Smooth muscle cell (in vitro differentiated cells): ENCODE measurements at regions not wholly inside any gene's neighbourhood (a gene's known extent, or its start where the extent isn't known, plus 50 kb on each side); places are given as distances from the start of the nearest gene placed in this dataset.

Source experiments
- DNase-seq: peaks from one replicate; lab custom pipeline; 2025; ENCODE audit not compliant: unreplicated experiment; lab: John Stamatoyannopoulos, UW
- H2AFZ ChIP-seq: fragments of 200-600 bp; sonication (generic); 2 replicates; pipeline ENCODE4 v1.6.0; 2016; ENCODE audit warnings: antibody characterized with exemption, low read depth, mild to moderate bottlenecking
- H3F3A ChIP-seq: fragments of 200-600 bp; sonication (generic); 2 replicates; pipeline ENCODE4 v1.6.0; 2017; ENCODE audit warnings: antibody characterized with exemption, low read depth
- H3K27ac ChIP-seq: fragments of 200-600 bp; sonication (generic); 2 replicates; pipeline ENCODE4 v1.5.1; 2016; ENCODE audit warnings: low read depth, mild to moderate bottlenecking
- H3K27me3 ChIP-seq: fragments of 200-600 bp; sonication (generic); 2 replicates; pipeline ENCODE4 v1.6.1; 2016; ENCODE audit warnings: low read depth, mild to moderate bottlenecking
- H3K36me3 ChIP-seq: fragments of 200-600 bp; sonication (generic); 2 replicates; pipeline ENCODE4 v1.5.1; 2016; ENCODE audit warnings: low read depth
- H3K4me1 ChIP-seq: fragments of 200-600 bp; sonication (generic); 2 replicates; pipeline ENCODE4 v1.5.1; 2016; ENCODE audit warnings: low read depth
- H3K4me2 ChIP-seq: fragments of 200-600 bp; sonication (generic); 2 replicates; pipeline ENCODE4 v1.6.0; 2016; ENCODE audit warnings: mild to moderate bottlenecking
- H3K4me3 ChIP-seq: fragments of 200-600 bp; sonication (generic); 2 replicates; pipeline ENCODE4 v1.5.1; 2016; ENCODE audit warnings: mild to moderate bottlenecking
- H3K79me2 ChIP-seq: fragments of 200-600 bp; sonication (generic); 2 replicates; pipeline ENCODE4 v1.6.0; 2016; ENCODE audit warnings: low read depth, mild to moderate bottlenecking
- H3K9ac ChIP-seq: fragments of 200-600 bp; sonication (generic); 2 replicates; pipeline ENCODE4 v1.6.0; 2016; ENCODE audit warnings: low read depth
- H3K9me3 ChIP-seq: fragments of 200-600 bp; sonication (generic); replicated peaks from 2 replicates; pipeline ENCODE4 v1.5.1; 2016; ENCODE audit warnings: low read depth
- H4K20me1 ChIP-seq: fragments of 200-600 bp; sonication (generic); 2 replicates; pipeline ENCODE4 v1.6.0; 2016; ENCODE audit warnings: low read depth
- WGBS: methylation state at CpG from one replicate; pipeline ENCODE4 v1.1.7; 2016; ENCODE audit warnings: low lambda C conversion rate; 5-methylcytosine and 5-hydroxymethylcytosine counted together
- TF ChIP-seq, protein P1 (sequence below): fragments of 200-600 bp; sonication (generic); IDR thresholded peaks from 2 replicates; pipeline ENCODE4 v1.5.1; 2017; ENCODE audit warnings: borderline replicate concordance, mild to moderate bottlenecking, antibody characterized with exemption; ENCODE audit not compliant: insufficient read depth, poor library complexity, severe bottlenecking

DNA sequence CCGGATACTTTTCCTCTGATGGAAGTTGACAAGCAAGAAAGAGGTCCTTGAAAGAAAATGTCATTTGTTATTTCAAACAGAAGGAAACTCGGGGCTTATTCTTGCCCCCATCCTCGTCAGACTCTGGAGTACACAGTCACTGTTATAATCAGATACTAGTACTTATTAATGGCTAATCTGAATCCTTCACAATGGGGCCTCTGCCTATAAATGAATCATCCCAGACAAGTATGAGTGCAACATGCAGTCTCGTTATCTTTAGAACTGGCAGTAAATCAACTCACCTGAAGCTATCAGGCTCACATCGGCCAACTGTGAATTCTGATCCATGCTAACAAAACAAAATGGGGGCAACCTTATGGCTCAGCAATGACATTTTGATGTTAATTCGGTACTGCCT, 216.7 kb downstream of the GRIN2B start:
- Histone ChIP-seq H3K27ac (no peak overlapping the region), H3K9ac (no peak overlapping the region), H3K27me3 (no peaks in the 10 kb centered on the region), H4K20me1 (no peaks in the 10 kb centered on the region), H3K9me3 (no peaks in the 10 kb centered on the region), H3K36me3 (no peaks in the 10 kb centered on the region), H3K4me1 (no peaks in the 10 kb centered on the region), H3K4me3 (no peak overlapping the region), H3F3A (no peaks in the 10 kb centered on the region), H2AFZ (no peak overlapping the region), H3K79me2 (no peaks in the 10 kb centered on the region), H3K4me2 (no peak overlapping the region)
- no peak for DNase-seq
- TF ChIP-seq, protein P1, sequence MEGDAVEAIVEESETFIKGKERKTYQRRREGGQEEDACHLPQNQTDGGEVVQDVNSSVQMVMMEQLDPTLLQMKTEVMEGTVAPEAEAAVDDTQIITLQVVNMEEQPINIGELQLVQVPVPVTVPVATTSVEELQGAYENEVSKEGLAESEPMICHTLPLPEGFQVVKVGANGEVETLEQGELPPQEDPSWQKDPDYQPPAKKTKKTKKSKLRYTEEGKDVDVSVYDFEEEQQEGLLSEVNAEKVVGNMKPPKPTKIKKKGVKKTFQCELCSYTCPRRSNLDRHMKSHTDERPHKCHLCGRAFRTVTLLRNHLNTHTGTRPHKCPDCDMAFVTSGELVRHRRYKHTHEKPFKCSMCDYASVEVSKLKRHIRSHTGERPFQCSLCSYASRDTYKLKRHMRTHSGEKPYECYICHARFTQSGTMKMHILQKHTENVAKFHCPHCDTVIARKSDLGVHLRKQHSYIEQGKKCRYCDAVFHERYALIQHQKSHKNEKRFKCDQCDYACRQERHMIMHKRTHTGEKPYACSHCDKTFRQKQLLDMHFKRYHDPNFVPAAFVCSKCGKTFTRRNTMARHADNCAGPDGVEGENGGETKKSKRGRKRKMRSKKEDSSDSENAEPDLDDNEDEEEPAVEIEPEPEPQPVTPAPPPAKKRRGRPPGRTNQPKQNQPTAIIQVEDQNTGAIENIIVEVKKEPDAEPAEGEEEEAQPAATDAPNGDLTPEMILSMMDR = no peak
- WGBS = 79% methylated on average over 6 of the region's 6 CpGs

DNA sequence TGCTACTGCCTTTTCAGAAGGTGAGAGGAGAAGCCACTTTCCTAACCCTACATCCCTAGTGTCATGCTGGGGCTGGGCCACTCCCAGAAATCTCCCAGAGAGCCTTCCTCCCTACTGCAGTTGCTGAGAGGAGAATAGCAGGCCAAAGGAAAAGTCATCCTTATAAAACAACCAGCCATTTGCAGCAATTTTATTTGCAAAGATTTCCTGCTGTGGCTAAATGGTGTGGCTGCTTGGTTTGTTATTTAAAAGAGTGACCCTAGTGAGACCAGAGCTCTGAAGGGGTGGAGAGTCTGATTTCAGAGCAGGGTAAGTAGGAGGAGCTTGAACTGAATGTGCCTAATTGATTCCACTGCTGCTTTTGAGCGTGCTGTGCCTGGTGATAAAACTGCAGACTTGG, 232.0 kb downstream of the GRIN2B start:
- H3K4me2 ChIP-seq = no peak overlapping the region
- no peaks in the 10 kb centered on the region for H3K9me3 ChIP-seq
- WGBS = 15% methylated on average over 1 of the region's 1 CpG
- DNase-seq = no peak
- no peaks in the 10 kb centered on the region for H3K36me3 ChIP-seq
- H3K79me2 ChIP-seq = no peaks in the 10 kb centered on the region
- H3K4me1 ChIP-seq = peaks cover 22% of the 10 kb centered on the region
- no peaks in the 10 kb centered on the region for H3F3A ChIP-seq
- peaks cover 37% of the 10 kb centered on the region for H3K27me3 ChIP-seq
- no peak overlapping the region for H3K27ac ChIP-seq
- H2AFZ ChIP-seq = no peak overlapping the region
- no peaks in the 10 kb centered on the region for H4K20me1 ChIP-seq
- H3K4me3 ChIP-seq = no peak overlapping the region
- TF ChIP-seq, protein P1 = no peak
- H3K9ac ChIP-seq = no peak overlapping the region

DNA sequence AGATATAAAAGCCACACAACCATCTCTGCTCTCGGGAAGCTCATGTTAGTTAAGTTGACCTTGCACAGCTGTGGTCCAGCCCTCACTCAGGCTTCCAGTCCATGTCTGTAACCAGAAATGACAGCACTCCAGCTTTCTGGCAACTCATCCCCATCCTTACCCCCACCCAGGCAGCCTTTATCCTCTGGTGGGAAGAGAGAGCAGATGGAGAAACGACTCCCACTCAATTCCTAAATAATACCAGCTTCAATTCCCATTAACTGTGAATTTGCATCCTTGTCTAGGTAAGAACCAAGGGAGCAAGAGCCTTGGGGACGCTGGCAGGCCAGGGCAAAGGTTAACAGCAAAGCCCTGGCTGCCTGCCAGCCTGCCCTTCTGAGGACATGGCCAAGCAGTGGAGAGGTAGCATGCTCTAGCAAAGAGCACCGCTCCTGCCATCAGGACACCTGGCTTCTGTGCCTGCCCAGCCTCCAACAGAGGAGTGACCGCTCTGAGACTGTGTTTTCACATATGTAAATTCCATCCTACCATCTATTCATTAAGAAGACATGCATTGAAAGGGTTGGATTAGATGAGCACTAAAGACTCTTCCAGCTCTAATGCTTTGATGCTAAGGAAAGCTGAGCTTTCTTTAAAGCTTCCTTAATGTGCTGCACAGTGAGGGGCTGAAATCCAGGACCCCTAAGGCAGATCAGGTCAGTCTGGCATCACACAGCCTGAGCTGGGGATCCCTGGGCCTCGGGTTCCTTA, 236.1 kb downstream of the GRIN2B start:
- H2AFZ ChIP-seq = no peak overlapping the region

More for the DNA sequence above, 236.1 kb downstream of the GRIN2B start:
- DNase-seq = no peak
- no peaks in the 10 kb centered on the region for H3F3A ChIP-seq
- H3K4me2 ChIP-seq = no peak overlapping the region
- no peak overlapping the region for H3K9ac ChIP-seq
- no peak overlapping the region for H3K27ac ChIP-seq
- WGBS = 72% methylated on average over 6 of the region's 6 CpGs
- no peak overlapping the region for H3K4me3 ChIP-seq
- H3K79me2 ChIP-seq = no peaks in the 10 kb centered on the region
- H3K9me3 ChIP-seq = no peaks in the 10 kb centered on the region
- H3K4me1 ChIP-seq = peaks cover 29% of the 10 kb centered on the region
- no peaks in the 10 kb centered on the region for H3K36me3 ChIP-seq
- peaks cover 30% of the 10 kb centered on the region for H3K27me3 ChIP-seq
- H4K20me1 ChIP-seq = no peaks in the 10 kb centered on the region
- TF ChIP-seq, protein P1 = no peak
